Kidney tubule cell (primary cell): ENCODE measurements at regions not wholly inside any gene's neighbourhood (a gene's known extent, or its start where the extent isn't known, plus 50 kb on each side); places are given as distances from the start of the nearest gene placed in this dataset.
"Not testable (repeated sequence)": the region's sequence is repeated elsewhere in the genome, so short reads cannot be mapped to it uniquely, and the experiment has no call there.

Experiments used
- DNase-seq: peaks from one replicate; pipeline ENCODE4 v3.0.0-alpha.2; 2018; ENCODE audit warnings: low spot score

DNA sequence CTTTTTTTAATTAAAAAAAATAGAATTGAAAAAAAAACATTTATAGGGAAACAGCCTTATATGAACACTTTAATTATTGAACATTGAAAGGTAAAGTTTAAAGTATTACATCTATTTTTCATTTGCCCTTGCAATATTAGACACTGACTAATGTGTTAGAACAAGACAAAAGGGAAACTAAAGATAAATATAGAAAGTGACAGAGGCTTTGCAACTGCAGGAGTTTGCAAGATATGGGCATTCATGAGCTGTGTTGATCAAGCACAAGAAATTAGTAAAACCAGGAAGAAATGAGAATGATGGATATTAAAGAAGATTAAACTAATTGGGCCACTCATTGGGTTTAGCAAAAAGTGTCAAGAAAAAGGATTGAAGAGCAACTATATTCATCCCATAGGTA lies 1097.7 kb upstream of the CELF4 start:
- no peak for DNase-seq

DNA sequence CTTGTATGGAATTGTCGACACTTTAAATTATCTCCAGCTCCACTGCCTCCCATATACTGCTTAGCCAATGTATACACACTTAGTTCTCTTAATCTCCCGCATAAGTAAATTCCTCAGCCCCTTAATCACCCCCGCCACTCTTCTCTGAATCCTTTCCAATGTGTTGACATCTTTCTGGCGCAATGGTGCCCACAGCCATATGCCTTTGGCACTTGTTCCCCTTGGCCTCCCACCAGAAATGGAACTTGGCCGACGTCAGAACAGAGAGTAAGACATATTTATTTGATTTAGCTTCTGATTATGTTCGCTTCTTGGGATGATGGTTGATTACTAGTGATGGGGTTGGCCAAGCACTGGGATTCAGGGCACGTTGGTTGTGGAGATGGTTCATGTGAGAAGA lies 1089.3 kb upstream of the CELF4 start:
- no peak for DNase-seq

DNA sequence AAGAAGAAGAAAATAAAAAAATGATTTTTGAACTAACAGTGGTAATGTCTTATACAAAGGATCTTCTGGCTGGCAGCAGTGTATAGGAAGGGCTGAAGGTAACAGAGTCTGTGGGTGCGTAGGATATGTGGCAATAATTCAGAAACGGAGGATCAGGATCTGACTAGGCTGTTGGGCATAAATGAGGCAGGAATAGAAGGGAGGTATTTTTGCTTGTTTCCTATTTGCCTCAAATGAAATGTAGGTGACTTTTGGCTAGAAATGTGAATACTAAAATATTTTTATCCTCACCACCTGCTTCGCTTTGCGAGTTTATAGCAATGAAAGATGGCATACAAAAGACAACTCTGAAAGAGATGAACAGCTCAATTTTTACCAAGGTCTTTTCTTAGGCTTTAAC lies 1086.1 kb upstream of the CELF4 start:
- DNase-seq: no peak

DNA sequence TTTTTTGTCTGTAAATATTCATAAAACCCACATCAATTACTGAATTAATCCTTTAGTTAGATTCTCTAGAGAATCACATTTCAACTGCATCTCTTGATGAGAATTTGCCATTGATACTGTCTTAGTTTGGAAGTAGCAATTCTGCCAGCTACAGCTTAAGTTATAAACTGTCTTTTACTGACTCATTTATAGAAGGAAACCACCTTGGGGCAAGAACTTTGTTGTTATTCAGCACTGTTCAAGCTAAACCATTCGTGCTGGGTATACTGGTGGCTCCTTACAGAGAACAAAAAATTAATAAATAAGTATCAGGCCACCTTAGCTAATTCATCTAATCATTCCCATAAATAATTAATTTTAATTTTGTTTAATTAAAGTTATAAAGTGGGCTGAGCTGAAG lies 1082.6 kb upstream of the CELF4 start:
- DNase-seq: no peak

DNA sequence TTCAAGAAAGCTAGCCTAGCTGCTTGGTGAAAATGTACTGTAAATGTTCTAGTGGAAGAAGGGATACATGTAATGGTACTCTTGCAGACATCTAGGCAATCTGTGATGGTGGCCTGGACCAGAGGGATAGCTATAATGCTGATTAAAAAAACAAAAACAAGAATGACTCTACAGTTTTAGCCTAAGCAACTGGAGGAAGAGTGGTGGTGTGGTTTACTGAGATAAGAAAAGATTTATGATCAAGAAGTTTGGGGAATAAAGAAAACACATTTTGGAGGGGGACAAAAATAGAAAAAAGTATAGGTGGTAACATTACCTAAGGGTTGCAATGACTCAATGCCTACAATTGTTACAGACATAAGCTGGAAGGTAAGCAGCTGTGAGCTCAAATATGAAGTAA lies 1080.7 kb upstream of the CELF4 start:
- DNase-seq: no peak

DNA sequence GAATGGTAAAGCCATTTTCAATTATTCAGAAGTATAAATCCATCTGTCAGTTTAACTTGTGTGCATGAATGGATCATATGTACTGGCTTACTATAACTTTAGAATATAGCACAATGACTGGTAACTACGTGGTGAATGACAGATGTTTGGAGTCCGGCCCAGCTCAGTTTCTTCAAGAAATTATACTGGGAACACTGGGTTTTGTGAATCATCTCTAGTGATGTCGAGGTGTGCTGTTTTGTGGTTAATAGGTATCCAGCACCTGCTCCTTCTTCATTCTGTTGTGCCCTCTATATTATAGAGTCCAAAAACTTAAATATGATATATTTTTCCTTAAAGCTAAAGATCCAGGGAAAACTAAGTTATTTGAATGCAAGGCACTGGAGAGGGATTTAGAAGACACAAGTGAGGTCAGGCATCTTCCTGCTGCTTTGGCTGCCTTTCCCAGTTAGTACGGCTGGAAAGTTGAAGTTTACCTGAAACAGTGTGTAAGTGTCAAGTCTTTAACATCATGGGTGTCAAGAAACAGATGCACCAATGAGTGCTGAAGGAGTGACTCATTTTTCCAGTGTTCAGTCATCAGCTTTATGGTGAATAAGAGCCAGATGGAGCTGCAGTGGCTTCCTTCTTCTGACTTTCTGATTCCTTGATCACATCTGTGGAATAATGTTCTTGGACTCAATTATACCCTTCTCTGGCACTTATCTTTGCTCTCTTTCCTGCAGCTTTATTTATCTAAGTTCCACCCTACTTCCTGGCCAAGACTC lies 1079.5 kb upstream of the CELF4 start:
- no peak for DNase-seq

DNA sequence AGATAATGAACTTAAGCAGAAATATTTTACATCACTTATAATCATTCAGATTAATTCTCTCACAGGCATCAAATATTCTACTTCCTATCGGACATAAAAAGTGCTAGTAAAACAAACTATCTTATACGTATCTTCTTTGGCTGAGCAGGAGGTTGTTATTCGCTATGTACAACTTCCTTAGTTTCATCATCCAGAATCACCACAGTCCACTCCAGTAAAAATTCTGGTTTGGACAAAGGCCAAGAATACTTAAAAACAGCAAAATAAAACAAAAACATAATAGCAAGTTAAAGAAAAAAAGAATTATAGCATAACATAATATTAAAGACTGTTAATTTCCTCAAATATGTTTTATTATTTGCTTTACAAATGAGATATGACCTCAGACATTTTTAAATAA lies 1077.1 kb upstream of the CELF4 start:
- no peak for DNase-seq

DNA sequence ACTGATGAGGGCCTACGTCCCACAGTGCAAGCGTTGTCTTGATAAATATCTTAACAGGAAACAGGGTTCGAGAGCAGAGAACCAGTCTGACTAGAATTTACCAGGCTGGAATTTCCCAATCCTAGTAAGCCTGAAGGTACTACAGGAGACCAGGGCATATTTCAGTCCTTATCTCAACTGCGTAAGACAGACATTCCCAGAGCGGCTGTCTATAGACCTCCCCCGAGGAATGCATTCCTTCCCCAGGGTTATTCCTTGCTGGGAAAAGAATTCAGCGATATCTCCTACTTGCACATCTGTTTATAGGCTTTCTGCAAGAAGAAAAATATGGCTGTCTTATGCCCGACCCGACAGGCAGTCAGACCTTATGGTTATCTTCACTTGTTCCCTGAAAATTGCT lies 1074.1 kb upstream of the CELF4 start:
- DNase-seq: not testable (repeated sequence)

DNA sequence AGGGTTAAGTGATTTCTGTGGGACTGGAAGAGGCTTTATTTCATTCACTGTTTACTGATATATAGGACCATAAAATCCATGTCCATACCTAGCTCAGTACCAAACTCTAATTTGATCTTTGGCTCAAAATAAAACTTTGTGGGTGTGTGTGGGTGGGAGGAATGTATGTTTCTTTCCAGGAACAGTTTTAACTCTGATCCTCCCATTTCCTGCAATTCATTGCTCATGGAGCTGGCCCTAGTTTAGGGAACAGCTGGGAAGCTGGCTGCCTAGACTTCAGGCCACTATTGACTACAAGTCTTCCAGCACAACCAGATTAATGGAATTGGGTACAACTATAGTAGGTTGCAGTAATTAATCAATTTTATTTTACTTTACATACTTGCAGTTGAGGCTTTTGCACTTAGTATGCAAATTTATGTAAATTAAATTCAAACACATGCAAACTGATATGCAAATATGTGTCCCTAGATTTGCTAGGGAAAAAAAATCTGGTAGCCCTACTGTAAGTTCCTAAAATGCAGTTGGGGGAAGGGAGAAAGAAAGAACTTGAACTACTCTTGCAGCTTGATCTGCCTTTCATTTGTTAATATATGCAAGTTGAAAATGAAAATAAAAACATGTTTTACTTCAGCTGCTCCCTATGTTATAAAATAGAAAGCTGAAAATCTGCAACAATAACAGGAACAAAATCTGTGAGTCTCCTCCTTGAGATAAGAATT lies 1070.3 kb upstream of the CELF4 start:
- no peak for DNase-seq

DNA sequence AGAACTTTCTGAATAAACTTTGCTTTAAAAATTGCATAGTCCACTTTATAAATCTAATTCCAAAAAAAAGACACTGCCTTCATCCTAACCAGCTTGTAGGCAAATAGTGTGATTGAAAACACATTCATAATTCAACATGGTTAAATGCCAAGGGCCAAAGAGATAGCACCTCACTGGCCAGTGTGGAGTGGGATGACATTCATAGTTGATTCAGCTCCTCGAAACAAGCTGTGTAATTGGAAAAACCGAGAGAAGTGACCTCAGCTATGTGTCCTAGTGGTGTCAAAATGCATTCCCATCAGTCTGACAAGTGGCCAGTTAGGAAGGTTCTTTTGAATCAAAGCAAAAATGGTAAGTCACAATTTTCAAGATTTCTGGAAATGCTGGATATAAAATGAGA lies 1068.5 kb upstream of the CELF4 start:
- no peak for DNase-seq

DNA sequence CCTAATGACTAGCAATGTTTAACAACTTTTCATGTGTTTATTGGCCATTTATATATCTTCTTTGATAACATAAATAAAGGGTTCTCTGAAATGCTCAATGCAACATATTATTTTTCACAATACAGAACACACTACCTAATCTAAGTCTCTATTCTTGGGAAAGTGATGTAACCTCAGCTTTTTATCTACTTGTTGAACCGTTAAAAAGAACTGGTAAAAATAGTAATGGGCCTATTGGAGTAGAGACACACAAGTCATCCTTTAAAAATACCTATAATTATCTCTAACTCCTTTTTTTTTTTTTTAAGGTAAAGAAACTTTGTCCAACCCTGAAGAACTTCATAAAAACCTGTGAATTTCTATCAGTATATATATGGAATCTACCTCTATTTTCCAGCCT lies 1067.7 kb upstream of the CELF4 start:
- no peak for DNase-seq

DNA sequence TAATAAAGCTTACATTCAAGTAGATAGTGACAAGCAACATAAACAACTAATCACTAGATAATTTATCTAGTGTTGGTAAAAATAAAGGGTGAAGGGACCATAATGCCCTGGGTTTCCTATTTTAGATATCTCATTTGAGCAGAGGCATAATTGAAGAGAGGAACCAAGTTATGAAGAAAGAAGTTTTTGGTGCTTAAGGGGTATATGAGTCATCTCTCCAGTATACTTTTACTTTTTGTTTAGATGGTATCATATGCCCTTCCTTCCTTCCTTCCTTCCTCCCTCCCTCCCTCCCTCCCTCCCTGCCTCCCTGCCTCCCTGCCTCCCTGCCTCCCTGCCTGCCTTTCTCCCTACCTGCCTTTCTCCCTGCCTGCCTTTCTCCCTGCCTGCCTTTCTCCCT lies 1053.5 kb upstream of the CELF4 start:
- DNase-seq: no peak

DNA sequence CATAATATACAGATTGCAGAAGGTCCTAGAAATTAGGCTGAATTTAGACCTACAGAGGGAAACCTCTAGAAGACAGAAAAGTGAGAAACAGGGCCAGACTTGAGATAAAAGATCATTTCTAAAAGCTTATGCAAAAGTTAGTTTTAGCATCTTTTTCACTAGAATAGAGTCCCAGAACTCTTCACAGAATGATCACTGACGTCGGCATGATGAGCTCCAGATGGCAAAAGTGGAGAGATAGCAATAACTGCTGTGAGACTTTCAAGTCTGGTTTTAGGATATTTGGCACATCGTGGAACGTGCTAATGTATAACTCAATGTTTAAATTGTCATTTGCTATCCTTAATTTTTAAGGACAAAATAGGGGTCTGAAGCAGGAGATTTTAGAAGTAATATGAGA lies 1050.7 kb upstream of the CELF4 start:
- no peak for DNase-seq

DNA sequence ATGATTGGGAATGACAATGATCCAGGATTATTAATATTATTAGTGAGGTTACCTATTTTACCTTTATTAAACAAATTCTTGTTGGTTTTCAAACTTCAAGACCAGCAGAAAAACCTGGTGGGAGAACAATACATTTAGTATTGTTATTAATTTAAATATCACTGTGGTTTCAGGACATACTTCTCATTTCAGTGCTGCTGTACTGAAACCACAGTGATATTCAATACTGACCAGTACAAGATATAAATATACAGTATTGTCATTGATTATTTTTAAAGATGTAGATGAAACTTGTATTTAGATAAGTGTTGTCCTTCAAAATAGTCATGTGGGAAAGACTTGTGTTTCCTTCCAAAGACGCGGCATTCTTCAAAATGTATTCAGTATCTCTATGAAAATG lies 1047.3 kb upstream of the CELF4 start:
- no peak for DNase-seq

DNA sequence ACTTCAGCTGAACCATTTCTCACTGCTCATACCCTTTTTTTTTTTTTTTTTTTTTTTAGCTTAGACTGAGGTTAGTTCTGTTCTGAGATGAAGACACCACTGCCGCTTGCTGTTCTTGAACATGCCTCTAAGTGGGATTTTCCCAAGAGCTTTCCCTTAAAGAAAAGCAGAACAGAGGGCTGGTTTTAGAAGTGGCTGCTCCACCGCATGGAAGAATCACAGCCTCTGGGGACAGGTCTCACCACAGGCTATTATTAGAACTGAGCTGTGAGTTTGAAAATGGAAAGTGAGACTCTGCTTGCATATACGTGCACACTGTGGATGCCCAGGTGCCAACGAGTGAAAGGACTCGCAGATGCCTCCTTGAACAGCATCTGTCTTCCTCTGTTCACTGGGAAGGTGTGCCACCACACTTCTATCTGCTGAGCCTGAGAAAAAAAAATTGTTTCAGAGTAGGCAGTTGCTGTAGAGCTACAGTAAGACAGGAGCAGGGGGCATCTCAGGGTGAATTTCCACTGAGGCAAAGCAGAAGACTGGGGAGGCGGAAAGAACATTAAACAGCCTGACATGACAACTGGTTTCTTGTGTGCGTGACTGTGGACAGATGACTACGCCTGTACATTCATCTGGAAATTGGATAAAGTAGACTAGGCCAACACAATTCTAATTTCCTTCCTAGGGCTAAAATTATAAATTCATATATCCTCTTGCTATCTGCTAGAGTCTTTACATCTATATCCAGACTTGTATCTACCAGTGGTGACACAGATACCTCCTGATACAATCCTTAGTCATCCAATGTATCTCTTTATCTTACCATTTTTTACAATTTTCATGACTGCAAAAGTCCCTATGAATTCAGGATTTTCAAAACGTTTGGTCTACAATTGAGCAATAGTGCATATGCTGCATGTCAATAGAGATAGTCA lies 1045.7 kb upstream of the CELF4 start:
- no peak for DNase-seq

DNA sequence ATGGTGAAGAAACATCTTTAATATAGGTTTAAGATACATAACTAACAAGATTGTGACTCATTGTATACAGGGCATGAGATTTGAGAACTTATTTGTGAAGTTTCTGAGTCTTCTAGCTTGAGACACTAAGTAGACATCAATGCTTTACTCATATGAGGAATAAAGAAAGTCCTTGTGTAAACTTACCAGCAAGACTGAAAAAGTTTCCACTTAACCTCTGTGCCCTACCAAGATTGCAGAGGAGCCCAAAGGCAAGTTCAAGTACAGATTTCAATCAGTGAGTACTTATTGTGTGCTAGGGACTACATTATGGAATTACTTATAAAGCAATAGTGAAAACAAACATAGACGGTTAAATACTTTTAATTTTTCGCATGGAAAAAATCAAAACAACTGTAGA lies 1041.2 kb upstream of the CELF4 start:
- DNase-seq: no peak

DNA sequence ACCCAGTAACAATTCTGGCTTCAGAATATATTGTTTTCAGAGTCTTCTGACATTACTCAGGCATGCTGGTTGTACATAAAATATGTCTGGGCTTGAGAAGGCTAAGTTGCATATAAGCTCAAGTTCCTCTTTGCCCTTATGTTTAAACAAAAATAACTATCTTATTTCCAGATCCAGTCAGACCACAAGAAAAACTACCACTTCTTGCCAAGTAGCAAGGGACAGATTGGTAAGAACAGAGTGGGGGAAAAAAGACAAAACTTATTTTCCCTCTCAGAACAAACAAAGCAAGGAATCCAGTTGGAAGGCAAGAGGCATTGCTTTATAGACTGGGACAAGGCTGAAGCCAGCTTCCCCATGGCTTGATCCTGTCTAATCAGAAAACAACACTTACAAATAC lies 1036.7 kb upstream of the CELF4 start:
- DNase-seq: no peak

DNA sequence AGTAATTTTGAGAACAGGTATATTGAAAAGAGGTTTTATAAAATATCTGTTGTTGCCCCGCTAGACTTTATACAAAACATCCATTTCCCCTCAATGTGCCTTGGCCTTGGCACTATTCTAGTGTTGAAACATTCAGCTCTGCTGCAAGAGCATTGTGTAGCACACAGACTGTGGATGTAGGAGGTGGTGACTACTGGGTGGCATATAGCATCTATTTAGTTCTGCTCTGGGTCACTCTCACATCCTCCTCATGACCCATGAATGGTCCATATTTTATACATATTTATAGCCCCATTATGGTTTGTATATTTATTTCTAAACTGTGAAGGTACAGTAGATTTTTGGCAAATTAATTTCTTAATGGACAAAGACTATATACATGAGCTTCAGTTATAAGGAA lies 1022.0 kb upstream of the CELF4 start:
- no peak for DNase-seq

DNA sequence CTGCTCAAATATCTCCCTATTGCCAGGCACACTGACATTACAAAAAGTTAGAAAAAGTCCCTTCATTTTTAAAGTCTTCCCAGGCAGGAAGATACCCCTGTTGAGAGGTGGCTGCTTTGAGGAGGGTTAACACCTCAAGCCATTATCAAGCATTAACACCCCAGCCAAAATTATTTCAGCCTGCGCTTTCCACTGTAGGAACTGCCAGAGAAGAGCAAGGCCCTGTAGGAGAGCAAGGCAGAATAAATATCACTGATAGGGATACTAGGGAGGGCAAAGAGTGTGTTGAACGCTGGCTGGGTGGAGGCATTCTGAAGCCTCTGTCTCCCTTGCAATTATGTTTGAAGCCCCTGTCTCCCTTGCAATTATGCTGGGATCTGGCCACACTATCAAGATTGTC lies 1020.7 kb upstream of the CELF4 start:
- DNase-seq: no peak

DNA sequence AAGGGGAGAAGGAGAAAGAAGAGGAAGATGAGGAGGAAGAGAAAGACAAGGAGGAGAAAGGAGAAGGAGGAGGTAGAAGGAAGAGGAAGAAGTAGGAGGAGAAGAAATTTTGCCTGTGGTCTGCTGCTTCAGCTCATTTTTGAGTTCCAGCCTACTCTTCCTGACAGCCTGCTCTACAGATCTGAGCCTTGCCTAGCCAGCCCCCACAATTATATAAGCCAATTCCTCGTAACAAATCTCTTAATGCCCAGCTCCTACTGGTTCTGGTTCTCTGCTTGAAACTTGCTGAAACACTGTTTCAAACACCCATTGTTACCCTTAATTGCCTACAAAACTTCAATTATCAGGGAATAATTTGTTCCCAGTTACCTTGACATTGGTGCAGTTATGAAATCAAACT lies 1014.2 kb upstream of the CELF4 start:
- DNase-seq: no peak

DNA sequence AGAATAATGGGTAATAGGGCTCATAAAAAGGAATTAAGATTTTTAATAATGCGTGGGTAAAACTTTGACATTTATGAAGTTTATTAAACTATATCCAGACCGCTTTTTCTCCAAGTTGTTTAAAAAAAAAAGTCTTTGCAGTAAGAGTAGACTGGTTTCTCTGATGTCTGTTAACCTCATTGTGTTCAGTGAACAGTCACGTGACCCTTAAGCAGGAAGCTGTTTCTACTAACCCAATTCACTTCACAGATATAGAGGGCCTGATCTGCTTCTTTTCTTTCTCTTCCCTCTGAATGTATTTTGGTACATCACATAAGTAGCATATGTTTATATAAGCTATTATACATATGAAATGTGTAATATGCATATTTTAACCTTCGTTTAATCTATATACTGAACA lies 1011.3 kb upstream of the CELF4 start:
- DNase-seq: no peak

DNA sequence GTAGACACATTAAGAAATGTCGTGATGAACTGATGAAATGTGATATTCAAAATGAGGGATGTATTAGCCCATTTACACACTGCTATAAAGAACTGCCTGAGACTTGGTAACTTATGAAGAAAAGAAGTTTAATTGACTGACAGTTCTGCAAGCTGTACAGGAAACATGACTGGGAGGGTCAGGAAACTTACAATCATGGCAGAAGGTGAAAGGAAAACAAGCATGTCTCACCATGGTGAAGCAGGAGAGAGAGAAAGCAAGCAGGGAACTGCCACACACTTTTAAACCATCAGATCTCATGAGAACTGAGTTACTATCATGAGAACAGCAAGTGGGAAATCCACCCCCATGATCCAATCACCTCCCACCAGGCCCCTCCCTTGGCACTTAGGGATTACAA lies 1010.8 kb upstream of the CELF4 start:
- DNase-seq: no peak

DNA sequence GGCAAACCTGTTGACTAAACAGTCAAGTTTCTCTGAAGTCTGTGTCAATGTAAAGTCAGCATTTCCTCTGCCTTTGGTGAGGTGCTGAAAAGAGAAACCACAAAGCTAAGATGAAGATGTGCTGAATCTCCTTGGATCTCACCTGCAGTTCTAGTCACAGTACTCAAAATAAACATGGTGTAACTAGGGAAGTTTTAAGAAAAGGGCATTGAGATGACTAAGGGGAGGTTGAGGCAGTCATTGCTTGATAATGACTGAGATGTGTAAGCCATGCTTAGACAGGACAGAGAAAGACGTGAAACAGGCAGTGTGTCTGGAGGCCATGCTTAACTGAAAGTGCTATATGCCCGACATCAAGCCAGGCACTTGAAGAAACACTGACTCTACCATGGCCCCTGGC lies 1010.0 kb upstream of the CELF4 start:
- DNase-seq: no peak
